Transverse colon (tissue), 4 donors: ENCODE measurements at regions not wholly inside any gene's neighbourhood (a gene's known extent, or its start where the extent isn't known, plus 50 kb on each side); places are given as distances from the start of the nearest gene placed in this dataset.

ENCODE experiments used
- DNase-seq: peaks from one replicate; pipeline ENCODE4 v3.0.0-alpha.2; 2019
- H3K27ac ChIP-seq, 4 donors: fragments of 200-600 bp; sonication (generic); 2 replicates each; pipeline ENCODE4 v1.5.1; 2016 to 2018; ENCODE audit warnings: inconsistent platforms in 4 of 4
- H3K27me3 ChIP-seq: fragments of 200-600 bp; sonication (generic); 2 replicates; pipeline ENCODE4 v1.5.1; 2017; ENCODE audit warnings: inconsistent platforms
- H3K36me3 ChIP-seq, 4 donors: fragments of 200-600 bp; sonication (generic); 2 replicates each; pipeline ENCODE4 v1.5.1; 2017 to 2019; ENCODE audit warnings: inconsistent platforms in 4 of 4
- H3K4me1 ChIP-seq, 4 donors: fragments of 200-600 bp; sonication (generic); 2 replicates each; pipeline ENCODE4 v1.5.1; 2017 to 2020; ENCODE audit warnings: inconsistent platforms in 4 of 4
- H3K4me3 ChIP-seq, 4 donors: fragments of 200-600 bp; sonication (generic); 1 replicate in 1 of 4; 2 replicates in 3 of 4; pipeline versions ENCODE4 v1.5.1 to v1.6.1; 2017 to 2019; ENCODE audit warnings: inconsistent platforms in 4 of 4
- H3K9me3 ChIP-seq, 2 donors: fragments of 200-600 bp; sonication (generic); 2 replicates each; pipeline ENCODE4 v1.5.1; 2017 to 2019; ENCODE audit warnings: inconsistent platforms in 2 of 2
- CTCF ChIP-seq, 5 experiments: fragments of 200-600 bp in 3 of 5; fragments of 450-650 bp in 2 of 5; sonication (generic) in 3 of 5; IDR thresholded peaks; 1 replicate in 2 of 5; 2 replicates in 3 of 5; pipeline ENCODE4 v1.5.1; 2016 to 2017; ENCODE audit warnings: antibody characterized with exemption in 5 of 5, inconsistent platforms in 3 of 5, mild to moderate bottlenecking in 2 of 5, moderate library complexity in 1 of 5
- EP300 ChIP-seq: sonication (generic); formaldehyde crosslinking; IDR thresholded peaks from one replicate; pipeline ENCODE4 v1.6.1; 2017; ENCODE audit warnings: antibody characterized with exemption, low read depth
- POLR2A ChIP-seq: fragments of 450-650 bp; IDR thresholded peaks from one replicate; pipeline ENCODE4 v1.6.1; 2016; ENCODE audit warnings: antibody characterized with exemption, mild to moderate bottlenecking, moderate library complexity
- POLR2AphosphoS5 ChIP-seq, 3 donors: sonication (generic); formaldehyde crosslinking; IDR thresholded peaks; one replicate each; pipeline ENCODE4 v1.6.1; 2016; ENCODE audit warnings: antibody characterized with exemption in 3 of 3
- WGBS, 2 donors: methylation state at CpG; one replicate each; pipeline ENCODE4 v1.1.5; 2018; ENCODE audit warnings: low coverage in 1 of 2; 5-methylcytosine and 5-hydroxymethylcytosine counted together
- in situ Hi-C, 4 donors: fragments of 200-750 bp; cut with MboI; loops; one replicate each; pipeline versions ENCODE4 v1.15.0 to v1.15.1; 2017; ENCODE audit warnings: low sequenced_read_pairs in 3 of 4, low pct_ligation_motif_present in 1 of 4, low pct_unique_long_range_greater_than_20kb in 1 of 4
- intact Hi-C: fragments of 100-400 bp; cut with DNase I; formaldehyde crosslinking; loops from one replicate; pipeline ENCODE4 v1.15.1; 2023; ENCODE audit warnings: low total_unique reads

- intact Hi-C loops, result no loop called here
- no peaks in the 10 kb centered on the region for H3K27me3 ChIP-seq
- whole genome bisulfite sequencing, 2 donors, result 54% methylated on average over 2 of the region's 2 CpGs; no CpG with 5 or more reads in 1 of the 2 donors
These were observed 80.7 kb upstream of the EOLA2 start for GRCh38 chrX:150018931-150019361.

GRCh38 chrX:150028692-150029091, 90.4 kb upstream of the EOLA2 start:
- Histone ChIP-seq H3K9me3 (no peaks in the 10 kb centered on the region), H3K4me1 (no peaks in the 10 kb centered on the region), H3K27ac (no peak overlapping the region), H3K4me3 (no peak overlapping the region), H3K36me3 (no peaks in the 10 kb centered on the region), H3K27me3 (no peaks in the 10 kb centered on the region)
- WGBS, 2 donors, result 55% methylated on average over 1 of the region's 1 CpG; no CpG with 5 or more reads in 1 of the 2 donors
- intact Hi-C loops (no loop called here), in situ Hi-C loops (no loop called here)
- TF ChIP-seq POLR2AphosphoS5 (IDR thresholded peaks at IDR 0.05), result no peak
- TF ChIP-seq EP300, result no peak
- TF ChIP-seq CTCF (IDR thresholded peaks at IDR 0.05), result no peak
- no peak for DNase-seq

More at GRCh38 chrX:150018931-150019361, 80.7 kb upstream of the EOLA2 start:
- TF ChIP-seq POLR2AphosphoS5 (IDR thresholded peaks at IDR 0.05), result no peak
- Histone ChIP-seq H3K27ac (no peak overlapping the region), H3K9me3 (no peaks in the 10 kb centered on the region), H3K4me3 (no peak overlapping the region), H3K36me3 (no peaks in the 10 kb centered on the region), H3K4me1 (no peaks in the 10 kb centered on the region)
- no peak for DNase-seq
- in situ Hi-C loops, result no loop called here

GRCh38 chrX:150032742-150033141, 94.5 kb upstream of the EOLA2 start:
- Histone ChIP-seq H3K4me3 (no peak overlapping the region), H3K9me3 (no peaks in the 10 kb centered on the region), H3K36me3 (no peaks in the 10 kb centered on the region), H3K27ac (no peak overlapping the region), H3K4me1 (no peaks in the 10 kb centered on the region), H3K27me3 (no peaks in the 10 kb centered on the region)
- TF ChIP-seq CTCF (IDR thresholded peaks at IDR 0.05) (no peak), POLR2A (no peak), EP300 (no peak), POLR2AphosphoS5 (IDR thresholded peaks at IDR 0.05) (no peak)
- intact Hi-C loops, result no loop called here
- DNase-seq, result no peak
- 57% methylated on average over 3 of the region's 3 CpGs; no CpG with 5 or more reads in 1 of the 2 donors for WGBS, 2 donors
- in situ Hi-C loops, result no loop called here

- 59 to 95% methylated on average over 2 of the region's 2 CpGs for WGBS, 2 donors
- no peaks in the 10 kb centered on the region for H3K36me3 ChIP-seq
- no peaks in the 10 kb centered on the region for H3K27me3 ChIP-seq
- no peak overlapping the region for H3K27ac ChIP-seq
- in situ Hi-C loops (no loop called here), intact Hi-C loops (no loop called here)
- no peaks in the 10 kb centered on the region for H3K9me3 ChIP-seq
- DNase-seq, result no peak
- H3K4me3 ChIP-seq, result no peak overlapping the region
- no peaks in the 10 kb centered on the region for H3K4me1 ChIP-seq
- TF ChIP-seq CTCF (IDR thresholded peaks at IDR 0.05) (no peak), POLR2AphosphoS5 (IDR thresholded peaks at IDR 0.05) (no peak), POLR2A (no peak), EP300 (no peak)
These were observed 96.5 kb upstream of the EOLA2 start for GRCh38 chrX:150034788-150035187.

GRCh38 chrX:150035531-150035930, 97.2 kb upstream of the EOLA2 start:
- intact Hi-C loops (no loop called here), in situ Hi-C loops (no loop called here)
- no peaks in the 10 kb centered on the region for H3K9me3 ChIP-seq
- no peak for TF ChIP-seq POLR2AphosphoS5 (IDR thresholded peaks at IDR 0.05)
- TF ChIP-seq EP300, result no peak
- no peak for TF ChIP-seq POLR2A
- TF ChIP-seq CTCF (IDR thresholded peaks at IDR 0.05), result no peak
- H3K27ac ChIP-seq, result no peak overlapping the region
- no peak for DNase-seq
- 40 to 63% methylated on average over 2 of the region's 2 CpGs for WGBS, 2 donors
- H3K4me1 ChIP-seq, result no peaks in the 10 kb centered on the region
- H3K4me3 ChIP-seq, result no peak overlapping the region
- H3K27me3 ChIP-seq, result no peaks in the 10 kb centered on the region
- no peaks in the 10 kb centered on the region for H3K36me3 ChIP-seq
